ENCODE measurements at regions not wholly inside any gene's neighbourhood (a gene's known extent, or its start where the extent isn't known, plus 50 kb on each side); places are given as distances from the start of the nearest gene placed in this dataset.

DNA sequence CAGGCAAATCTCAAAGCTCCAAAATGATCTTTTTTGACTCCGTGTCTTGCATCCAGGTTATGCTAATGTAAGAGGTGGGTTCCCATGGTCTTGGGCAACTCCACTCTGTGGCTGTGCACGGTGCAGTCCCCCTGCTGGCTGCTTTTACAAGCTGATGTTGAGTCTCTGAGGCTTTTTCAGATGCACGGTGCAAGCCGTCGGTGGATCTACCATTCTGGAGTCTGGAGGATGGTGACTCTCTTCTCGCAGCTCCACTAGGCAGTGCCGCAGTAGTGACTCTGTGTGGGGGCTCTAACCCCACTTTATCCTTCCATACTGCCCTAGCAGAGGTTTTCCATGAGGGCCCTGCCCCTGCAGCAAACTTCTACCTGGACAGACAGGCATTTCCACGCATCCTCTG, 266.8 kb upstream of the GPC6 start:
- Histone ChIP-seq H3K4me3 (ENCODE audit: insufficient read depth, low read depth, low read length) (no peak overlapping the region), H3K4me1 (ENCODE audit: control insufficient read depth, insufficient read depth, low read length) (no peaks in the 10 kb centered on the region), H4K20me1 (ENCODE audit: insufficient read depth, low read length) (no peaks in the 10 kb centered on the region), H3K56ac (ENCODE audit: extremely low read depth, insufficient read depth, low read length) (no peak overlapping the region), H3K79me1 (ENCODE audit: low read depth in 1 of 2, low read length in 2 of 2) (no peaks in the 10 kb centered on the region), H4K8ac (ENCODE audit: low read depth in 2 of 2, low read length in 2 of 2) (no peak overlapping the region), H3K4me2 (ENCODE audit: low read depth, low read length) (no peak overlapping the region), H3K14ac (replicated peaks; ENCODE audit: low read depth, low read length) (no peak overlapping the region), H2AK9ac (replicated peaks; ENCODE audit: low read depth, low read length, poor library complexity) (no peak overlapping the region), H3K9ac (ENCODE audit: low read depth, low read length) (no peak overlapping the region), H4K91ac (ENCODE audit: insufficient read depth, low read depth, low read length) (no peak overlapping the region), H3K9me1 (ENCODE audit: insufficient read depth, low read length) (no peaks in the 10 kb centered on the region), H2BK15ac (ENCODE audit: low read depth, low read length) (no peak overlapping the region), H3K18ac (ENCODE audit: low read depth, low read length) (no peak overlapping the region), H2BK5ac (ENCODE audit: low read depth, low read length, poor library complexity, severe bottlenecking) (no peak overlapping the region), H3K27me3 (ENCODE audit: control insufficient read depth, insufficient read depth, low read length) (no peaks in the 10 kb centered on the region), H3K4ac (ENCODE audit: low read depth, low read length) (no peak overlapping the region), H2BK120ac (ENCODE audit: low read depth, low read length) (no peak overlapping the region), H2AFZ (replicated peaks; ENCODE audit: low read length, poor library complexity) (no peak overlapping the region), H3K27ac (ENCODE audit: insufficient read depth, low read length) (no peak overlapping the region), H3K23ac (ENCODE audit: low read depth, low read length) (no peak overlapping the region), H4K5ac (ENCODE audit: low read depth, low read length) (no peak overlapping the region), H3K9me3 (ENCODE audit: control insufficient read depth, insufficient read depth, low read length) (peaks cover 2% of the 10 kb centered on the region; the same call in 1 of the 2 replicates), H2AK5ac (ENCODE audit: low read depth, low read length) (no peak overlapping the region), H2BK20ac (ENCODE audit: low read depth, low read length) (no peak overlapping the region), H3K36me3 (ENCODE audit: control insufficient read depth, insufficient read depth, low read length) (no peaks in the 10 kb centered on the region)
- no peak for TF ChIP-seq SMC3 (IDR thresholded peaks at IDR 0.05; ENCODE audit: low read depth, low read length)
- BruUV-seq (replicated peaks), result no TSS peak
- ChIA-PET CTCF (no interaction called here), POLR2A (ENCODE audit: unreplicated experiment) (no interaction called here)
- dilution Hi-C loops (cut with HindIII; ENCODE audit: low sequenced_read_pairs, unreplicated experiment) (no loop called here), in situ Hi-C loops (cut with MboI; ENCODE audit: low sequenced_read_pairs) (no loop called here), intact Hi-C loops (cut with micrococcal nuclease) (loop anchor here (10.0 kb wide), 1 partner anchor 265 kb away; the partner anchor contains the start of gene GPC6)
- WGBS, 2 experiments (ENCODE audit: extremely low coverage in 2 of 2, insufficient read length in 1 of 2), result 40% methylated on average over 2 of the region's 8 CpGs; no CpG with 5 or more reads in 1 of the 2 experiments
- no peak for DNase-seq
- ATAC-seq (ENCODE audit: low read depth), result no peak
